Activated CD8-positive, alpha-beta T cell treated with anti-CD3 and anti-CD28 coated beads for 36 hours (primary cell): ENCODE measurements at regions not wholly inside any gene's neighbourhood (a gene's known extent, or its start where the extent isn't known, plus 50 kb on each side); places are given as distances from the start of the nearest gene placed in this dataset.
"Not testable (repeated sequence)": the region's sequence is repeated elsewhere in the genome, so short reads cannot be mapped to it uniquely, and the experiment has no call there.

Experiments
- ATAC-seq: fragments of 200-7000 bp; cut with Tn5 transposase; one replicate; pipeline ENCODE4 v1.10.0; 2021; ENCODE audit warnings: mild to moderate bottlenecking, moderate library complexity
- CTCF ChIA-PET: fragments of 350-600 bp; sonication (Branson Sonifier 250); formaldehyde crosslinking; loops from one replicate; lab custom pipeline; 2021; ENCODE audit warnings: antibody characterized with exemption; lab: Charles Lee
- POLR2A ChIA-PET: fragments of 350-600 bp; sonication (Branson Sonifier 250); formaldehyde crosslinking; loops from one replicate; lab custom pipeline; 2021; ENCODE audit warnings: antibody characterized with exemption; lab: Charles Lee
- DNase-seq: peaks from one replicate; pipeline ENCODE4 v3.0.0-alpha.2; 2020
- H3K27ac Mint-ChIP-seq: one replicate; pipeline ENCODE4 v1.8.0; 2021; ENCODE audit warnings: mild to moderate bottlenecking, mixed read lengths
- H3K27me3 Mint-ChIP-seq: one replicate; pipeline ENCODE4 v1.8.0; 2021; ENCODE audit warnings: mixed read lengths
- H3K36me3 Mint-ChIP-seq: one replicate; pipeline ENCODE4 v1.8.0; 2021; ENCODE audit warnings: low read depth, mixed read lengths
- H3K4me1 Mint-ChIP-seq: one replicate; pipeline ENCODE4 v1.8.0; 2021; ENCODE audit warnings: low read depth, mixed read lengths
- H3K4me3 Mint-ChIP-seq: one replicate; pipeline ENCODE4 v1.8.0; 2021; ENCODE audit warnings: mild to moderate bottlenecking, moderate library complexity, mixed read lengths
- H3K9me3 Mint-ChIP-seq: one replicate; pipeline ENCODE4 v1.8.0; 2021; ENCODE audit warnings: mixed read lengths
- CTCF ChIP-seq: fragments of 200-600 bp; IDR thresholded peaks from one replicate; pipeline ENCODE4 v1.8.0; 2022; ENCODE audit warnings: antibody characterized with exemption, mild to moderate bottlenecking
- intact Hi-C: fragments of 100-400 bp; cut with micrococcal nuclease; formaldehyde crosslinking; loops from one replicate; pipeline ENCODE4 v1.10.0; 2022

DNA sequence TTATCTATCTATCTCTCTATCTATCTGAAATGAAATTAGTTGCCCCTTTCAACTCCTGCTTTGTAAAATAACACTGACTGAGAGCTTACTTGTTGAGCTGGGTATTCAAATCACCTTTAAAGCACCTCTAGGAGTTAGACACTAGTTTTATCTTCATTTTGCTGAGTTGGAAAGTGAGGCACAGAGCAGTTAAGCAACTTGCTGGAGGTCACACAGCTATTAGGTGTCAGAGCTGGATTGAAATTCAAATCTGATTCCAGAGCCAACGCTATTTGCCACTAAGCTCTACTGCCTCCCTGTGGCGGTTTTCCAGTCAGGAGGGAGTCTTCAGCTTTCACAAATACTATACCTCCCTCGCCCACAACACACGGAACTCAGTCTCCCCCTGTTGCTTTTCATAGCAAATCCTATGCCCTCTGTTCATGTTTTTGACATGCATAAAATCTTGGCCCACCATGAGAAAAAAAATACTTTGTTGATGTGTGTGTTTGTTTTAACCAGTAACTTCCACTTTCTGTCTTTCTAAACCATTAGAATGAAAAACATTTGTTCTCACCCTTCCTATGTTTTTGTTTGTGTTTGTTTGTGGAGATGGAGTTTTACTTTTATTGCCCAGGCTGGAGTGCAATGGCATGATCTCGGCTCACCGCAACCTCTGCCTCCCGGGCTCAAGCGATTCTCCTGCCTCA lies 74.8 kb upstream of the SMURF2 start:
- H3K27me3 Mint-ChIP-seq: no peaks in the 10 kb centered on the region
- ATAC-seq (peak; percentile 83), DNase-seq (peak; percentile 78)
- peaks cover 23% of the 10 kb centered on the region for H3K4me1 Mint-ChIP-seq
- H3K4me3 Mint-ChIP-seq: no peak overlapping the region
- peak; percentile 80 for TF ChIP-seq CTCF
- POLR2A ChIA-PET: interaction anchor here (1.2 to 1.6 kb wide), 2 partner anchors 73 to 75 kb away, joined by 3 to 5 read pairs; partner anchors contain the start of gene SMURF2
- CTCF ChIA-PET: interaction anchor here (0.7 to 7.3 kb wide), 18 partner anchors 10 to 317 kb away, joined by 3 to 51 read pairs (median 4); no protein-coding TSS in a partner anchor
- intact Hi-C loops: no loop called here
- no peaks in the 10 kb centered on the region for H3K9me3 Mint-ChIP-seq
- no peak overlapping the region for H3K27ac Mint-ChIP-seq
- no peaks in the 10 kb centered on the region for H3K36me3 Mint-ChIP-seq

DNA sequence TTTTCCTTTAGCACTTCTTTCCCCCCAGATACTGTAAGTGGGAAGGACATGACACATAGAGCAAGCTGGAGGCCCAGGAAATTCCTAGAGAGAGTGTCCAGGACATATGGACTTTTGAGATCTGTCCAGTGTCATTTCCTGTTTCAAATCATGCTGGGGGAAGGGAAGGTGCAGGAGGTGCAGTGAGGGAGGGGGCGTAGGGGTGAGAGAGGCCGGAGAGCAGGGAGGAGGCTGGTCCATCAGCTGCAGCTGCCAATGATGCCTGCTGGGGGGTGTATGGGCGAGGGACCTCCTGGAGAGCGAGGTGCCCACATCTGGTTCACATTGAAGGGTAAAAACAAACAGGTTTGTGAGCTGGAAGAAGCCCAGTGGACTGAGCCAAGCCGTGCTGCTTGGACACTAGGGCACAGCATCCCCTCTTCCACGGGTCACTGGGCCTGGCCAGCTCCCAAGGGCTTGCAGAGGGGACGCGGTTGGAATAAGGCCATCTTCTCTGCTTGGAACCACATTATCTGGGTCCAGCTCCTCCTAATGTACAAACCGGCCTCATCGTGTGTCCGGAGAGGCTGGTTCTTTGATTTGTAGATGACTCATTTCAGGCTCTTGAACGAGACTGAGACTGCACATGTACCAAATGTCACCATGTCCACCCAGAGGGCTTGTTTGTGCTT lies 70.4 kb upstream of the SMURF2 start:
- ATAC-seq: no peak
- no peak for TF ChIP-seq CTCF
- DNase-seq: no peak
- H3K27me3 Mint-ChIP-seq: no peaks in the 10 kb centered on the region
- H3K27ac Mint-ChIP-seq: no peak overlapping the region
- H3K4me1 Mint-ChIP-seq: peaks cover 8% of the 10 kb centered on the region
- H3K36me3 Mint-ChIP-seq: no peaks in the 10 kb centered on the region
- POLR2A ChIA-PET: no interaction called here
- H3K9me3 Mint-ChIP-seq: no peaks in the 10 kb centered on the region
- intact Hi-C loops: no loop called here
- CTCF ChIA-PET: no interaction called here
- H3K4me3 Mint-ChIP-seq: no peak overlapping the region

DNA sequence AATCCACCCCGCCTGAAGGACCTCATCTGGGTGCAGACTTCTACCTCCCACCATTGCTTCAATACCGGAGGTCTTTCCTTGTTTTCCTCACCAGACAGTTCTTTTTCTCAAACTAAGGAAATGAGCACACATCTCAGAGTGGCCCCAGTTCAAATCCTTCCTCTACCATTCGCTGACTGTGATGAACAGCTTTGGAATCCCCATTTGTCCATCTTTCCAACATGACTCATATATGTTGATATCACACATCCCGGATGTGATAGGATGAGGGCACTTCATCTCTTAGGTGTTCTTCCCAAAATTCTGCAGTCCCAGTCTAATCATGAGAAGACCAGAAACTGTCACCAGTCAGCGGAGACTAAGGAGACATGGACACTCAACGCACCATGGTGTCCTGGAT lies 67.9 kb upstream of the SMURF2 start:
- H3K27me3 Mint-ChIP-seq, H3K4me1 Mint-ChIP-seq, H3K9me3 Mint-ChIP-seq, H3K36me3 Mint-ChIP-seq, H3K27ac Mint-ChIP-seq, intact Hi-C loops, POLR2A ChIA-PET, CTCF ChIA-PET, H3K4me3 Mint-ChIP-seq, DNase-seq, ATAC-seq: not testable (repeated sequence)

DNA sequence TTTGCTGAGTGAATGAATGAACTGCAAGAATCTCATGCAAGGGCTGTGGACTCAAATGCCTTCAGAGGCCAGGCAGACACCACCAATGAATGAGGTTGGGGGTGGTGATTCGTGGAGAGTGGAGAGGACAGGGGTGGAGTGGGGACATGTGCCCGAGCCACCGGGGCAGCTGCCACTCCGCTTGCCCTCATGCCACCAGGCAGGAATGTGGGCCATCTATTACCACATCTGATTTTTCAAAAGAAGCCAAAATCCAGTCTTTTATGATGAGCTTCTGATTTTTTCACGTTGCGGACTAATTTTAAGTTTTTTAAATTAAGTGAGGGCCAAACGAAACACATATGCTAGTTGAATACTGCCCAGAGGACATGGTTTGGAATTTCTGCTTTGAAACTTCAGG lies 67.1 kb upstream of the SMURF2 start:
- ChIA-PET POLR2A (no interaction called here), CTCF (no interaction called here)
- no peak for DNase-seq
- Mint-ChIP-seq H3K27ac (no peak overlapping the region), H3K9me3 (no peaks in the 10 kb centered on the region), H3K36me3 (no peaks in the 10 kb centered on the region), H3K4me3 (no peak overlapping the region), H3K4me1 (no peaks in the 10 kb centered on the region), H3K27me3 (no peaks in the 10 kb centered on the region)
- TF ChIP-seq CTCF: no peak
- no peak for ATAC-seq
- intact Hi-C loops: no loop called here

- CTCF ChIA-PET: no interaction called here
These were observed 66.1 kb upstream of the SMURF2 start for GRCh38 chr17:64728041-64728695.

DNA sequence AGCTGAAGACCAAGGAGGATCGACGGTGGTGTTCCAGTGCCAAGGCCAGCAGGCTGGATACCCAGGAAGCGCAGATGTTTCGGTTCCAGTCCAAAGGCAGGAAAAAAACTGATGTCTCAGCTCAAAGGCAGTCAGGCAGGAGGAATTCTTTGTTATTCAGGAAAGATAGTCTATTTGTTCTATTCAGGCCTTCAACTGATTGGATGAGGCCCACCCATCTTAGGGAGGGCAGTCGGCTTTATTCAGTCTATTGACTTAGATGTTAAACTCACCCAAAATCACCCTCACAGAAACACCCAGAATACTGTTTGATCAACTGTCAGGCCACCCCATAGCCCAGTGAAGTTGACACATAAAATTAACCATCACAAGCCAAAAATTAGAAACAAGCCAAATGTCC lies 63.9 kb upstream of the SMURF2 start:
- CTCF ChIA-PET, H3K27me3 Mint-ChIP-seq, DNase-seq, intact Hi-C loops, POLR2A ChIA-PET, H3K9me3 Mint-ChIP-seq, H3K4me1 Mint-ChIP-seq, H3K36me3 Mint-ChIP-seq, ATAC-seq, H3K4me3 Mint-ChIP-seq, H3K27ac Mint-ChIP-seq: not testable (repeated sequence)

More at GRCh38 chr17:64728041-64728695, 66.1 kb upstream of the SMURF2 start:
- no peak for ATAC-seq
- Mint-ChIP-seq H3K9me3 (no peaks in the 10 kb centered on the region), H3K36me3 (no peaks in the 10 kb centered on the region), H3K27ac (no peak overlapping the region), H3K4me3 (no peak overlapping the region), H3K4me1 (no peaks in the 10 kb centered on the region), H3K27me3 (no peaks in the 10 kb centered on the region)
- TF ChIP-seq CTCF: no peak
- POLR2A ChIA-PET: no interaction called here
- intact Hi-C loops: no loop called here
- DNase-seq: no peak

DNA sequence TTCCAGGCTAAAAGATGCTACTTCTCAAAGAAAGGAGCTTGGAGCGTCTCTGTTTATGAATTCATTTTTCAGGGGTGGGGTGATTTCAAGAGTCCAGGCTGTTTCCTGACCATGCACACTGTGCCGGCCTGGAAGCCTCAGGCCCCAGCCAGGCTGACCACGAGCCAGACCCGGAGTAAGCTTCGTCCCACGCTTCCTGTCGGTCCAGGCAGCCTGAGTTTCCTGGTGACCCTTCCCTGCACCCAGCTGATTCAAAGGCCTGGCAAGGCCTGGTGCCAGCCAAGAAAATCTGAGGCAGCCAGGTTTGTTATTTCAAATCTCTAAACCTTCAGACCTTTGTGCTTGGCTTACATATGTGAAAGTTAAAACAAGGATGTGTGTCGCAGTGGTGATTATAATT lies 62.1 kb upstream of the SMURF2 start:
- H3K9me3 Mint-ChIP-seq, ATAC-seq, H3K27ac Mint-ChIP-seq, intact Hi-C loops, DNase-seq, H3K4me3 Mint-ChIP-seq, H3K4me1 Mint-ChIP-seq, POLR2A ChIA-PET, H3K36me3 Mint-ChIP-seq, H3K27me3 Mint-ChIP-seq: not testable (repeated sequence)
- CTCF ChIA-PET: interaction anchor here (0.9 to 1.2 kb wide), 2 partner anchors 12 to 15 kb away, joined by 3 to 5 read pairs; no protein-coding TSS in a partner anchor
